ENCODE measurements at regions not wholly inside any gene's neighbourhood (a gene's known extent, or its start where the extent isn't known, plus 50 kb on each side); places are given as distances from the start of the nearest gene placed in this dataset.

GRCh38 chr6:19472850-19473249, 364.3 kb upstream of the ID4 start:
- TF ChIP-seq, protein P1, sequence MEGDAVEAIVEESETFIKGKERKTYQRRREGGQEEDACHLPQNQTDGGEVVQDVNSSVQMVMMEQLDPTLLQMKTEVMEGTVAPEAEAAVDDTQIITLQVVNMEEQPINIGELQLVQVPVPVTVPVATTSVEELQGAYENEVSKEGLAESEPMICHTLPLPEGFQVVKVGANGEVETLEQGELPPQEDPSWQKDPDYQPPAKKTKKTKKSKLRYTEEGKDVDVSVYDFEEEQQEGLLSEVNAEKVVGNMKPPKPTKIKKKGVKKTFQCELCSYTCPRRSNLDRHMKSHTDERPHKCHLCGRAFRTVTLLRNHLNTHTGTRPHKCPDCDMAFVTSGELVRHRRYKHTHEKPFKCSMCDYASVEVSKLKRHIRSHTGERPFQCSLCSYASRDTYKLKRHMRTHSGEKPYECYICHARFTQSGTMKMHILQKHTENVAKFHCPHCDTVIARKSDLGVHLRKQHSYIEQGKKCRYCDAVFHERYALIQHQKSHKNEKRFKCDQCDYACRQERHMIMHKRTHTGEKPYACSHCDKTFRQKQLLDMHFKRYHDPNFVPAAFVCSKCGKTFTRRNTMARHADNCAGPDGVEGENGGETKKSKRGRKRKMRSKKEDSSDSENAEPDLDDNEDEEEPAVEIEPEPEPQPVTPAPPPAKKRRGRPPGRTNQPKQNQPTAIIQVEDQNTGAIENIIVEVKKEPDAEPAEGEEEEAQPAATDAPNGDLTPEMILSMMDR (IDR thresholded peaks at IDR 0.05) = peak; percentile 83
- TF ChIP-seq ZFX (IDR thresholded peaks at IDR 0.05; ENCODE audit: borderline replicate concordance) = no peak
